ENCODE measurements at regions not wholly inside any gene's neighbourhood (a gene's known extent, or its start where the extent isn't known, plus 50 kb on each side); places are given as distances from the start of the nearest gene placed in this dataset.

- TF ChIP-seq TAF1 (IDR thresholded peaks at IDR 0.05; ENCODE audit: borderline replicate concordance, insufficient read depth, low read length) (peak; percentile 67; the same call in 1 of the 2 replicates), REST (IDR thresholded peaks at IDR 0.05; ENCODE audit: insufficient read depth in 1 of 2, low read depth in 2 of 2, low read length in 2 of 2) (no peak), FOXP2 (optimal IDR thresholded peaks at IDR 0.05; ENCODE audit: borderline replicate concordance, extremely low read depth, extremely low read length, insufficient read depth) (peak; percentile 71), POLR2AphosphoS5 (IDR thresholded peaks at IDR 0.05; ENCODE audit: low read depth, low read length) (peak; percentile 59; the same call in 1 of the 2 replicates), SIN3A (IDR thresholded peaks at IDR 0.05; ENCODE audit: borderline replicate concordance, insufficient read depth, low read length) (no peak)
Measured at GRCh38 chr6:118709859-118710350, 58.5 kb upstream of the CEP85L start.

GRCh38 chr6:118708744-118709143, 57.4 kb upstream of the CEP85L start:
- no peak for TF ChIP-seq POLR2AphosphoS5 (IDR thresholded peaks at IDR 0.05; ENCODE audit: low read depth, low read length)
- no peak for TF ChIP-seq REST (IDR thresholded peaks at IDR 0.05; ENCODE audit: insufficient read depth in 1 of 2, low read depth in 2 of 2, low read length in 2 of 2)

DNA sequence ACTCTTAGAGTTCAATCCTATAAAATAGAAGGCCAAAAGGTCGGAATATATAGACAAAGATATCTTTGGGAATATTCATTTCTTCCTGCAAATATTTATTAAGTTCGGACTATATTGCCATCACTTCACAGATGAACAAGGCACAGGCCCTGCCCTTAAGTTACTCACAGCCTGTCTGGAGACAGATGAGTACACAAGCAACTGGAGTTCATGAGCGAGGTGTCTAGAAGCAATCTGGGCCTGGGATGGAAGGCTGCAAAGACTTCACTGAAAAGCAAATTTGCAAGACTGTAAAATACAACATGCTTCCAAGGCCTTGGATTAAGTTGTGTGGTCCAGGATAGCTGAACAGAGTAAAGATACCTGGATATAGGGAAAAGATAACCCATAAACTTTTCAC, 56.7 kb upstream of the CEP85L start:
- TF ChIP-seq FOXP2 (optimal IDR thresholded peaks at IDR 0.05; ENCODE audit: borderline replicate concordance, extremely low read depth, extremely low read length, insufficient read depth) (no peak), REST (IDR thresholded peaks at IDR 0.05; ENCODE audit: insufficient read depth in 1 of 2, low read depth in 2 of 2, low read length in 2 of 2) (no peak), TAF1 (IDR thresholded peaks at IDR 0.05; ENCODE audit: borderline replicate concordance, insufficient read depth, low read length) (no peak), POLR2AphosphoS5 (IDR thresholded peaks at IDR 0.05; ENCODE audit: low read depth, low read length) (no peak), SIN3A (IDR thresholded peaks at IDR 0.05; ENCODE audit: borderline replicate concordance, insufficient read depth, low read length) (no peak)

DNA sequence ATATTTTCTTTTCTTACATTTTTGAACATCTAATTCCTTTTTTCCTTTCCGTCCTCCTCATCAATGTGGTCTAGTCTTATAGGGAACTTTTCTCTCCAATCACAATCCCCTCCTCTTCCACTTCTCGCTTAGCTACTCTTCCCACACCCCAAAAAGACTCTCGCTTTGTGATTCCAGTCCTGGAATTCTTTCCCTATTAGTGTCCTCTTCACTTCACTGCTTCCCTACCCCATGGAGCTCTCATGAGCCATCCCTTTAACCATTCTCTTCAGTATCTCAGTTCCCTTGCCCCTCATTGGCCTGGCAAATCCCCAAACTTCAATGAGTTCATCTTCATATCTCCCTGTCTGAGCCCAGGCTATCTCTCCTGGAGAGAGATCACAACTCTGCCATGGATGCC, 55.3 kb upstream of the CEP85L start:
- TF ChIP-seq SIN3A (IDR thresholded peaks at IDR 0.05; ENCODE audit: borderline replicate concordance, insufficient read depth, low read length) (no peak), REST (IDR thresholded peaks at IDR 0.05; ENCODE audit: insufficient read depth in 1 of 2, low read depth in 2 of 2, low read length in 2 of 2) (no peak), FOXP2 (optimal IDR thresholded peaks at IDR 0.05; ENCODE audit: borderline replicate concordance, extremely low read depth, extremely low read length, insufficient read depth) (no peak), TAF1 (IDR thresholded peaks at IDR 0.05; ENCODE audit: borderline replicate concordance, insufficient read depth, low read length) (no peak), POLR2AphosphoS5 (IDR thresholded peaks at IDR 0.05; ENCODE audit: low read depth, low read length) (no peak)

Data from PFSK-1 (cell line).